Skin of body (tissue), 2 donors: ENCODE measurements at regions not wholly inside any gene's neighbourhood (a gene's known extent, or its start where the extent isn't known, plus 50 kb on each side); places are given as distances from the start of the nearest gene placed in this dataset. TPM values are rescaled to one million over a fixed set of nuclear protein-coding genes. Genes with fewer than 3 reads are reported as not detected.

ENCODE experiments used
- DNase-seq: peaks from one replicate; lab custom pipeline; 2025; lab: John Stamatoyannopoulos, UW
- small RNA-seq: library from RNA; depleted of rRNA; stranded (forward); fragments of <200 nt; gene quantifications from one replicate; pipeline ENCODE3, GENCODE V24; 2014; ENCODE audit warnings: low replicate concordance

DNA sequence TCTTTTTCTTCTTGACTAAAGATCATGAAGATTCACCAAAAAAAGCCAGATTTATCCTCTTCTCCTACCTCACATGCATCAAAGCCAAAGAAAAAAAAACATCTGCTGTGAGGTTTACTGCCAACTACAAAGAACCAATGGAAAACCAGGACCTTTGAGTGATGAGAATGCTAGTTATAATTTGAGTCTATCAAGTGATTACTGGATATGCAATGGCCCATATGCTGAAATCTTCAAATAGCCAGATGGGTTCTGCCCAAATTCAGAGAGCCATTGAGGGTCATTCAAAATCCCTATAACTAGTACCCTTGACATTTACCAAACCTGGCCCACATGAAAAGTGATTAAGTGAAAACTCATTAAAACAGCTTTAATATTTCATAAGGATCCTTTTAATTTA lies 78.4 kb upstream of the ACO1 start:
- no peak for DNase-seq

- DNase-seq: no peak
Observed at GRCh38 chr9:32319312-32319929, 65.0 kb upstream of the ACO1 start.

DNA sequence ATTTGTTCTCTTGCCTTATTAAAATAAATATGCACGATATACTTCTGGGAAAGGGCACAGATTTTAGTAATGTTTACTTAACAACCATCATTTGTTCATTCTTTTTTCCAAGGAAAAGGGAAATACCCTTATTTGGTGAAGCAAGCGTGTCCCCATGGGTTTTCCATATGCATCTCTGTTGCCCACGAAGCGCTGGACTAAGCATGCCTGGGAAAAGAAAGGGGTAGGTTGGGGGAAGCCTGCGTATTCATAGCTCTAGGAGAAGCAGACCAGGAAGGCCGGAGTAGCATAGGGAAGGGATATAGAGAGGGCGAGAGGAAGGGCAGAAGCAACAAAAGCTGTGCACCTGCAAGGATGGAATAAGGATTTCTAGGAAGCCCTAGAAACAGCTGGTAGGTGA lies 61.8 kb upstream of the ACO1 start:
- DNase-seq: no peak

DNA sequence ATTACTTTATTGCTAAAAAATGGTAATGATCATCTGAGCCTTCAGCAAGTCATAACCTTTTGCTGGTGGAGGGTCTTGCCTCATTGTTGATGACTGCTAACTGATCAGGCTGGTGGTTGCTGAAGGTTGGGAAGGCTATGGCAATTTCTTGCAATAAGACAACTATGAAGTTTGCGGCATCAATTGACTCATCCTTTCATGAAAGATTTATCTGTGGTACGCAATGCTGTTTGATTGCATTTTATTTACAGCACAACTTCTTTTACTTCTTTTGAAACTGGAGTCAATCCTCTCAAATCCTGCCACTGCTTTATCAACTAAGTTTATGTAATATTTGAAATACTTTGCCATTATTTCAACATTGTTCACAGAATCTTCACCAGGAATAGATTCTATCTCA lies 58.3 kb upstream of the ACO1 start:
- no peak for DNase-seq

DNA sequence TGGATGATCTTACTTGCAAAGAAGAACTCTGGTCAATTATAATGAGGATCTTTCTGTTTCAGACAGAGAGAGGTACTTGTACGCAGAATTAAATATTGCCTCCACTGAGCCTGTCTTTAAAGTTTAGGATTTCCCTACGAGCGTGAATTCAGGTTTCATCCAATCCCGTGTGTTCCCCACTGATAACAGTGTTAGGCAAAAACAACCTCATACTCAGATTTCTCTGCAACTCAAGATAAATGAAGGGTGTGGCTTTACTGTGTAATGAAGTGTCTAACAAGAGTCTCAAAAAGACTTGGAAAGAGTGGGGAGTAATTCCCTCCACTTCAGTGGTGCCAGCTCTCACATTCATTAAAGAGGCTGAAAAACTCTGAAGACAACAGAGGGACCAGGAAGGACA lies 53.2 kb upstream of the ACO1 start:
- DNase-seq: no peak

DNA sequence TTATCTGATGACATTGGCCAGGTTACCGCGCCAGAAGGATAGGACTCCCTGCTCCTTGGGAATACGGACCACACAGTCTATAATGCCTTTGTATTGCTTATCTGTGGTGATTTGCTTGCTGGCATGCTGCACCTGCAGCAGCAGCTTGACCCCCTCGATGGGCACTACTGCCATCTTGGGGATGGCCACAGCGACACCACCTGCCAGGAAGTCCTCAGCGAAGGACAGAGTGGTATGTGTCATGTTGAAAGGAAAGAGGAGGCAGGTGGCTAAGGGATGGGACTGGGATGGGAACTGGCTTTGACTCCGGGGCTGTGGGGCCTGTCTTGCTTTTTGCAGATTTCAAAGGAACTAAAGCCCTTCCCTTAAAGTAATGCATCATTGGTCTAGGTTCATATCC lies 50.3 kb upstream of the ACO1 start:
- DNase-seq: no peak

Small RNA genes in the stretch of these regions (small RNA-seq; reads per million reads assigned to genes)
- gene MIR873 (0.50 reads per million, percentile 60 among the genes with 10 or more reads in this experiment), gene MIR876 (0.07 reads per million), gene RNA5SP281 (not detected)
